Esophagus squamous epithelium (tissue), 4 donors: ENCODE measurements at regions not wholly inside any gene's neighbourhood (a gene's known extent, or its start where the extent isn't known, plus 50 kb on each side); places are given as distances from the start of the nearest gene placed in this dataset.

ENCODE experiments used
- CTCF ChIP-seq, 6 experiments: fragments of 450-650 bp in 4 of 6; fragments of 200-600 bp in 2 of 6; sonication (generic) in 2 of 6; IDR thresholded peaks; one replicate each; pipeline ENCODE4 v1.5.1; 2016 to 2019; ENCODE audit warnings: antibody characterized with exemption in 6 of 6, mild to moderate bottlenecking in 4 of 6, moderate library complexity in 4 of 6
- POLR2A ChIP-seq, 4 donors: fragments of 450-650 bp; IDR thresholded peaks; one replicate each; pipeline ENCODE4 v1.6.1; 2017; ENCODE audit warnings: antibody characterized with exemption in 4 of 4, mild to moderate bottlenecking in 4 of 4, moderate library complexity in 3 of 4

GRCh38 chr3:102360183-102360860 is 74.5 kb upstream of the ZPLD1 start:
- no peak for TF ChIP-seq CTCF (IDR thresholded peaks at IDR 0.05)
- no peak for TF ChIP-seq POLR2A (IDR thresholded peaks at IDR 0.05)
